Fibroblast of skin of left quadriceps (primary cell): ENCODE measurements at regions not wholly inside any gene's neighbourhood (a gene's known extent, or its start where the extent isn't known, plus 50 kb on each side); places are given as distances from the start of the nearest gene placed in this dataset.
"Not testable (repeated sequence)": the region's sequence is repeated elsewhere in the genome, so short reads cannot be mapped to it uniquely, and the experiment has no call there.

Source experiments
- DNase-seq, 2 experiments: peaks; one replicate each; pipeline ENCODE4 v3.0.0-alpha.2; 2013; ENCODE audit warnings: low read depth in 2 of 2

DNA sequence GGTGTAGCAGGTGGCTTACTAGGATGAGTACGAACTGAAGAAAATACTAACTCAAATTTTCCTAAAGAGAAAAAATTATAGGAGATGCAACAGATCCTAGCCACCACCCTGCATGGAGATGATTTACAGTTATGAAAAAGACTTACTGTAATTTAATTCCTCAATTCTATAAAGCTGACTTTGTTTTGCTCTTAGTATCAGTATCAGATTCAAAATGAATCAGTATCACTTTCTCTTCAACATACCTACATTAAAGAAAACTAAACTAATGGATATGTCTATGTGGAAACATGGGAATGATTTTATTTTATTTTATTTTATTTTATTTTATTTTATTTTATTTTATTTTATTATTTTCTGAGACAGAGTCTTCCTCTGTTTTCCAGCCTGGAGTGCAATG lies 525.8 kb downstream of the NLGN4X start:
- DNase-seq = no peak

DNA sequence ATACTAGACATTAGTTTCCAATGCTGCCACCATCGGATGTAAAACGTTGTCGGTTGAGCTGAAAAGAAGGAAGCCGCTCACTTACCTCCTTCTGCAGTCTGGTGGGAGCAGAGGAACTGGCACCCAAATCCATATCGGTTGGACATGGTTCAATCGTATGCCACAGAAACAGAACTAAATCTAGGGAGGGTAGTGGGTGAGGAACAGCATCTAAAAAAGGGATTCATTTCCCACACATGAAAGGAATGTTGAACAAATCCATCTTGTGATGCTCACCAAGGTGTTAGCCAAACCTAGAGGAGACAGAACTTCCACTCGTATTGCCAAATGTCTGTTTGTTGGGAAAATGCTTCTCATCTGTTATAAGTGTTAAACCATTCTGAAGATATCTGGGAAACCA lies 532.7 kb downstream of the NLGN4X start:
- no peak for DNase-seq

DNA sequence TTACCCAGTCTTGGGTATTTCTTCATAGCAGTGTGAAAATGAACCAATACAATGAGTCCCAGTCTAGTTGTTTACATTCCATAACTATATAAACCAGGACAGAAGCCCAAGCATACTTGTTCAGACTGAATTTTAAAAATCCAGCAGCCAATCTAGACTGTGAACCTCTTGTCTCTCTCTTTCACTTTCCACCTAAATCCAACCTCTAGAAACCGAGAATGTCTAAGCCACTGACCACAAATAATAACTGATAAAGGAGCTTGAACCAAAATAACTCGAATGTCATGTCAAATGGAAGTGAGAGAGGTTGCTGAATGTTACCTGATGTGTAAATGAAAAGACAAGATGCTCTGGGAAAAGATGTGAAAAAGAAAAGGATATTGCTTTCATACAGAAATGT lies 544.7 kb downstream of the NLGN4X start:
- DNase-seq = no peak

DNA sequence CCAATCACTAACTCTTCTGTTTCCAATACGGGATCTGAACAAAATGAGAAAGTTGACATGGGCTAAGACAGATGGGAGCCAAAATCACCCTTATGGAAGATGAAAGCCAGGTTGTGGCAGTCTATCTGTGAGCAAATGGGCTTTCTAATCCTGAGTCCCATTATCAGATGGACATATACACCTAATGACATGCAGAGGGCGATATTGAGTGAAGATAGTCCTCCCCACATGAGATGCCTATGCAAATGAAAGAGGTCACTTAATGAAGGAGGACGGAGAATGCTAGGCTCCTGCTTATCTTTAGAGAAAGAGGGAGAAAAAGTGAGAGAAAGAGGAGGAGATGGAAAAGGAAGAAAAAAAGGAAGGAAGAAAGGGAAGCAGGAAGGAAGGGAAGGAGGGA lies 547.5 kb downstream of the NLGN4X start:
- peak; percentile 9 to 14 for DNase-seq

DNA sequence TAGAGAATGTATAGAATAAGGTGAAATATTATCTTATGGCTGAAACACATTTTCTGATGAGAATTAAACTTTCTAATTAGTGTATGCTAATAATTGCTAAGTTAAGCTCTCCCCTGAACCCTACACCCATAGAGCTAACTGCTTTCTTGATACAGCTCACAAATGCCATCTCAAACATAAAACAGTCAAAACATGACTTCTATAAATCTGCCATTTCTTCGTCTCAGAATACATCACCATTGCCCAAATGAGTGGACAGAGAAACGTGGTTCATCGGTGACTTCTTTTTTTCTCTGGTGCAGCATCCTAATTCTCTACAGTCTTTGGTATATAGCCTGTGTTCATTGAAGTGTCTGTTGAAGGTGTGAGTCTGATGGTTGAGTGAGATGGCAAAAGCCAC lies 554.6 kb downstream of the NLGN4X start:
- no peak for DNase-seq

DNA sequence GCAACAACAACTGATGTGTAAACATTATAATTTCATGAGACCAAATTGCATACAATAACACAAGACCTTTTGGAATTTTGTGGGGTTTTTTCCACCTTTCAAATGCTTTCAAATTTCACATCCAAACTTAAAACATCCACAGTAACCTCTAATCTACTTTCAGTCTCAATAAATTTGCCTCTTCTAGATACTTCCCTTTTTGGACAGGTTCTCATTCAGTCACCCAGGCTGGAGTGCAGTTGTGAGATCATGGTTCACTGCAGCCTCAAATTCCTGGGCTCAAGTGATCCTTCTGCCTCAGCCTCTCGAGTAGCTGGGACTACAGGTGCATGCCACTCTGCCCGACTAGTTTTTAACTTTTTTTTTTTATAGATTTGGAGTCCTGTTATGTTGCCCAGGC lies 556.6 kb downstream of the NLGN4X start:
- no peak for DNase-seq

DNA sequence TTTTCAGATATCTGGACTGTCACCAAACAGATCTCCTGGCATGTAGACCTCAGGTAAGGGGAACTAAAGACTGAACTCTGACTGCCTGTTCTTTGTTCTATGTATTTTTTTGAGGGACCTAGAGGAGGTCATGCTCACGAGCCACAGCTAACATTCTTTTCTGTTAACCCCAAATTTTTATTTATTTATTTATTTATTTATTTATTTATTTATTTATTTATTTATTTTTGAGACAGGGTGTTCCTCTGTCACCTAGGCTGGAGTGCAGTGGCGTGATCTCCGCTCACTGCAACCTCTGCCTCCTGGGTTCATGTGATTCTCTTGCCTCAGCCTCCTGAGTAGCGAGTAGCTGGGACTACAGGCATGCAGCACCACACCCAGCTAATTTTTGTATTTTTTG lies 562.0 kb downstream of the NLGN4X start:
- not testable (repeated sequence) for DNase-seq

DNA sequence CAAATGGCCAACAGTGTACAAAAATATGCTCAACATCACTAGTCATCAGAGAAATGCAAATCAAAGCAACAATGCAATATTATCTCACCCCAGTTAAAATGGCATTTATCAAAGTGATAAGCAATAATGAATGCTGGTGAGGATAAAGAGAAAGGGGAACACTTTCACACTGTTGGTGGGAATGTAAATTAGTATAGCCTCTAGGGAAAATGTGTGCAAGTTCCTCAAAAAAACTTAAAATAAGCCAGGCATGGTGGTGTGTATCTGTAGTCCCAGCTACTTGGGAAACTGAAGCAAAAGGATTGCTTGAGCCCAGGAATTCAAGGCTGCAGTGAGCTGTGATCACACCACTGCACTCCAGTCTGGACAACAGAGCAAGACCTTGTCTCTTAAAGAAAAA lies 572.1 kb downstream of the NLGN4X start:
- no peak for DNase-seq

DNA sequence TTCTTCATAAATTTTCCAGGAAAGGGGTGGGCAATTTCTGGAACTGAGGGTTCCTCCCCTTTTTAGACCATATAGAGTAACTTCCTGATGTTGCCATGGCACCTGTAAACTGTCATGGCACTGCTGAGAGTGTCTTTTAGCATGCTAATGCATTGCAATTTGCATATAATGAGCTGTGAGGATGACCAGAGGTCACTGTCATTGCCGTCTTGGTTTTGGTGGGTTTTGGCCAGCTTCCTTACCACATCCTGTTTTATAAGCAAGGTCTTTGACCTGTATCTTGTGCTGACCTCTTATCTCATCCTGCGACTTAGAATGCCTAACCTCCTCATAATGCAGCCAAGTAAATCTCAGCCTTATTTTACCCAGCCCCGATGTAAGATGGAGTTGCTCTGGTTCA lies 577.8 kb downstream of the NLGN4X start:
- no peak for DNase-seq

DNA sequence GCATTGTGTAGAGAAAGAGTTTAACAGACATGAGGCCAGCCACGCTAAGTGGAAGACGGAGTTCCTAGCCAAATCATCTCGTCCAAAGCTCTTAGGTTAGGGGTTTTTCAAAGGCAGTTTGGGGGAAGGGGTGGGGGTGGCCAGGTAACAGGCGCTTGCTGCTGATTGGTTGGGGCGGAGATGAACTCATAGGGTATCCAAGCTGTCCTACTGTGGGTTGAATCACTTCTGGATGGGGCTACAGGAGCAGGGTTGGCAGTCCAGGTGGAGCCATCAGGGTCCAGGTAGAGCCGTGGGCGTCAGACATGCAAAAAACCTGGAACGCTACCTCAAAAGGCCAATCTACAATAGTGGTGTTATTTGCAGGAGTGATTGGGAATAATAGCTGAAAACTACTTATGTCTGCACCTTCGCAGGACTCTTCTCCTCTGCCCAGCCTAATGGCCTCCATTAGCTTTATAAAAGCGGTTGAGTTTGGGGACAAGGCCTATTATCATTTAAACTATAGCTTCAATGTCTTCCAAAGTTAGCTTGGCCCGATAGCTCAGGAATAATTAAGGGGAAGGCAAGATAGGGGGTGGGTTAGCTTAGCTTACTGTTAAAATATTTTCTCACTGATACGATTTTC lies 579.6 kb downstream of the NLGN4X start:
- no peak for DNase-seq

DNA sequence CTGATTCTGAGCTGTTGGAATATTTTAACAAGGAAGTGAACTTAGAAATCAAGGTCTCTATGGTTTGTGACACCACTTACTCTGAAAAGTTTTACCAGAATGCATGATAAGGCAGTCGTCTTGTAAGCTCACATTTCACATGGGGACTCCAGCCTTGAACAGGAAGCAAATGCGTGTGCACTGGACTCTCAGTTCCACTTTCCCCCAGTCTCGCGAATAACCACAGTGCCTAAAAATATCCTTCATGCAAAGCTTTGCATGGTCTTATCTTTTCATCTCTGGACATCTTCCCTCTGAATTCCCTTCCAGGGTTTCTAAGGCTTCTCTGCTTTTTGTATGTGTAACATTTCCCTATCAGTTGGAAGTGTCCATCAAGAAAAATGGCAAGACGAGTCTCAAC lies 581.8 kb downstream of the NLGN4X start:
- no peak for DNase-seq

DNA sequence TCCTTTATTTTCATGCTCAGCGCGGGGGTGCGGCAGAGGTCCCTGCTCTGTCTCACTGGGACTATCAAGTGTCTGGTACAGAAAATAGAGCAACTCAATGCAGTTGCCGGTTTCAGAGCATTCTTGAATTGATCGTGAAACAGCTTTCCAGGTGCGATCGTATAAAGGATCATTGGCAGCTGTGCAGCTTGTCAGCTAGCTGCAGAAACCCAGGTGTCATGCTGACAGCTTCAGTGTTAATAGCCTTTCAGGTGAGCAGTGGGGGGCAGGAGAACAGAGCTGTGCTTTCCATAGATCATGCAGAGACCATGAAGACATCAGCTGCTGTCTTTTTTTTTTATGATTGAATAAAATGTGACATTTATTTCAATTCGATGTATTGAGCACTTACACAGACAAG lies 583.9 kb downstream of the NLGN4X start:
- DNase-seq = no peak

DNA sequence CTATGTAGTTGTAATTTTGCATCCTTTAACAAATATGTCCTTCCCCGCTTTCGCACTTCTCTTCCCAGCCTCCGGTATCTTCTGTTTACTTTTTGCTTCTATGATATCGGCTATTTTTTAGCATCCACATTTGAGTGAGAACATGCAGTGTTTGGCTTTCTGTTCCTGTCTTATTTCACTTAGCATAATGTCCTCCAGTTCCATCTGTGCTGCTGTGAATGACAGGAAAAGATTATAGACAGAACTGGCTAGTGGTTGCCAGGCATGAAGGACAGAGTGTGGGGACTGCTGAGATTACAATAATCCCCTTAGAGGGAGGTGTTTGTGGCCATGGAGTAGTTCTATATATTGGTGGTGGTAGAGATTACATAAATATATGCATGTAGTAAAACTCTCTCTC lies 588.6 kb downstream of the NLGN4X start:
- no peak for DNase-seq

DNA sequence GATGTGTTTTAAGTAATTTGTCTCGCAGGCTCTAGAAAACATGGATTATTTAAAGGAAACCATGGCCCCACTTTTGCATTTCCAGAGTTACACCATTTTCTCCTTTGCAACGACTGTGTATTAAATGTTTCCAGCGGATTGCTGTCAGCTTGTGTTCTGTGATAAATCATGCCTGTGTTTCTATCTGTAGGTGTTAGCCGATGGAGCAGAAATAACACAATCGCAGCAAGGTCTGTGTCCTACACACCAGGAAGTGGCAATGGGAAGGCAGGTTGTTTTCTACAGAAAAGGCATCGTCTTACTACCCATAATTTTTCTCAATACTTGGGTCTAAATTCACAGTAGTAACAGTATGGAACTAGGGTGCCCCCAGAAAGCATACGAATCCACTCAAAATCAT lies 590.1 kb downstream of the NLGN4X start:
- no peak for DNase-seq

DNA sequence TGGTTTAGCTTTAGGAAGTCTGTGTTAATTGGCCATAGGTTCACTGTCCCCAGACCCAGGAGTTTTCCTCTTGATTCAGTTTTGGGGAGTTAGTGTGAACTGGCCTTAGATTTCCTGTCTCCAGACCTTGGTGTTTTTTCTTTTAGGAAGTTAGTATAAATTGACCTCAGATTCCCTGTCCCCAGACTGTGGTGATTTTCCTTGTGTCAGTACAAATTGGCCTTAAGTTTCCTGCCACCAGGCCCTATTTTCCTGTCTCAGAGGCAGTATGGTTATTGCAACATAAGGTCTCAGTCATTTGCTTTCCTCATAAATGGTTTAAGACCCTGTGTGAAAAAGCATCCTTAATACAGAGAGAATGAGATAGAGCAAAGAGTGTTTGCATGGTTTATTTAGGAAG lies 595.8 kb downstream of the NLGN4X start:
- DNase-seq = no peak

DNA sequence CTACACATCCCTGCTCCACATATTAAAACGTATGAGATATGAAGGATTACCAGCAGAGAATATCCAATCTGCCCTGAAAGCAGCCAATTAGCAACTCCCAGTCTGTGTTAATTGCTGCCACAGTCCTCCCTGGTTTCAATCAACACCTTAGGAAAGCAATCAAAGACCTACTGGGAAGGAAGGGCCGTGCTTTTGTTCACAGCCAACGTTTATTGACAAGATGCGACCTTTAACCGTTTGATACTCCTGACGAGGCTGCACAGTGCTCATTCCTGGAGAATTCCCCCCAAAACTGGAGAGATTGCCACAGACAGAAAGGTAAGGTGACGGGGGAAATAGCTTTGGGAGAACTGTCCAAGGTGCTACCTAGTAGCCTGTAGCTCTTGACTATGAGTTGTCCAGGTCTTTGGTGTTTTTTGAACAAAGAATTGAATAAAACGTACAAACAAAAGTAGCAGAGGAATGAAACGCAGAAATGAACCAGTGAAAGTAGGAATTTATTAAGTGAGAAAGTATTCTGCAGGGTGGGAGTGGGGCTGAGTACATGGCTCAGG lies 596.5 kb downstream of the NLGN4X start:
- DNase-seq = no peak

DNA sequence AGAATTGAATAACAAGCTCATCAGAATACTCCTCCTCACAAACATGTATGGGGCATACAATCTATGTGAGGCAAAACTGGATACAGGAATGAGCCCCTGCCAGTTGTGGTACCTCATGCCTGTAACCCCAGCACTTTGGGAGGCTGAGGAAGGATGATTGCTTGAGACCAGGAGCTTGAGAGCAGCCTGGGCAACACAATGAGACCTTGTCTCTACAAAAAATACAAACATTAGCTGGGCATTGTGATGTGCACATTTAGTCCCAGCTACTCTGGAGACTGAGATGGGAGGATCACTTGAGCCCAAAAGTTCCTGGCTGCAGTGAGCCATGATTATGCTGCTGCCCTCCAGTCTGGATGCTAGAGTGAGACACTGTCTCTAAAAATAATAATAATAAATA lies 611.0 kb downstream of the NLGN4X start:
- DNase-seq = no peak

DNA sequence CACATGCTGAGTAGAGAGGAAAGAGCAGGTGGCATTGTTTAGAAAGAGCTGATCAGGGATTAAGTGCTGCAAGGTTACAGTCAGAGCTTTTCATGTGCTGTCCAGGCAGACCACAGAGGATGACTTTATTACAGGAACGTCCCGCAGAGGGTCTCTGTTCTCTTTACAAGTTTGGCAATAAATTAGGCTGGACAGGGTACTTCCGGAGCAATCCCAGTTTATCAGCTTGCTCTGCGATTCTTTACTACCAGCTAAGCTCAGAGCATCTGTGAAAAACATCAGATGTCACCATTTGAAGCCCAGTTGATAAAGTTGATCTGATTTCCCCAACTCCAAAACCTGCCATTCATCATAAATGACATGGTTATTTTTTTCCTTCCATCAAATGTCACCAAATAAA lies 633.1 kb downstream of the NLGN4X start:
- no peak for DNase-seq

DNA sequence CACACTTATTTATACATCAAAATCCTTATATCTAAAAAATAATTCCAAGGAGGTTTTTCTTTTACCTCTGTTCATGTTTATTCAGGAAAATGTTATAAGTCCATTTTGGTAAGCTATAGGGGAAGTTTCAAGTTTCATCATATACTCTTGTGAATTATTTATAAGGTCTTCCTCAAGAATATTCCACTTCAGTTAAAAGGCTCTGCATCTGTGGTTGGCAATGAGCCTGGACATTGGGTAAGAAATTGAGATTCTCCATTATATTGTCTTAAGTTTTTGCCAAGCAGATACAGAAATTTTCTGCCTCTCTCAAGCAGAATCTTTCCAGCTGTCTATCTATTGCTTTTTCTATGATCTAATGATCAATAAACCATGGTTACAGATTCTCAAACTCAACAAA lies 641.9 kb downstream of the NLGN4X start:
- DNase-seq = no peak

DNA sequence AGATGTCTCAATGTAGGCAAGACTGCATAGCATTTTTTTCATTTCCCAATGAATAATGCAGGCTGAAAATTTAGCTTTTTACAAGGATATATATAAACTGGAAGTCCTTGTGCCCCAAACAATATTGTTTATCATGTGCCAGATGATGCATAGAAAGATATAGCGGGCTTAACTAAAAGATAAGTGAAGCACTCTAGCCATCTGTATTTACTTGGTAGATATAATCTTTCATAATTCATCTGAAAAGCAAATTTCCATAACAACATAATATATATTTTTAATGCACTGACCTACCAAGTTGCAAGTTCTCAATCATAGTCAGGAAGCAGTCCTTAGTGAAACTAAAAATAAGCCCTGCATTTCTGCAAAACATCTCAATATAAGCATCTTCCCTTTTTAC lies 653.3 kb downstream of the NLGN4X start:
- no peak for DNase-seq

DNA sequence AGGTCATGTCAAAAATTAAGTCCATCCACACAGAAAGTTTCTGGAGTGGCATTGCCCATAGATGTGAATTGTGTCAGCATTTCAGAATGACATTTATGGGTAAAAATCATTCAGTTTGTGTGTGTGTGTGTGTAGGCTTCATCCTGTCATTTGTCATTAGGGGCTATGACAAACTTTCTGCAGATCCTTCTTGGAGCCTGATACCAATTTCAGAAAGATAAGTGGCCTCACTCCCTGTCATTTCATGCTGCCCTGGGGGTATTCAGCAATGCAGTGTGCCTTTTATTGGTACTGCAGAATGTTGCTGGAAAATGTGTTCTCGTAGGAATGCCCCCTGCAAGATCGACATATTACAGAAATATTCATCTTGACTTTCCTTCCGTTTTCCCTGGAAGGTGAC lies 659.7 kb downstream of the NLGN4X start:
- DNase-seq = no peak

DNA sequence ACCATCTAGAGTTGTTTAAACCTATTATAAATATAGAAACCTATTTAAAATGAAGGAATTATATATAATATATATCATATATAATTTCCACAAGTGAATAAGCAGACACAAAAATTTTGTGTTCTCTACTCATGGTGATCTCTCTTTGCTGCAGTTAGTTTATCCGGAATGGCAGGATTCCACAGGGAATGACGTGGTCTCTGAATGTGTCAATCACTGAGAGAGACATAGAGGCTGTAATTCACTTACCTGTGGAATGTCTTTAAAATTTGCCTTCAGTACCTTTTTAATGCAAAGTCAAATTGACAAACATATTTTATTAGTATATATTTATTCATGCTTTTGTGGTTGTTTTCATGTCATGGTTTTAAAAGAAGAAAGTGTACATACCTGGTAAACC lies 669.3 kb downstream of the NLGN4X start:
- no peak for DNase-seq

DNA sequence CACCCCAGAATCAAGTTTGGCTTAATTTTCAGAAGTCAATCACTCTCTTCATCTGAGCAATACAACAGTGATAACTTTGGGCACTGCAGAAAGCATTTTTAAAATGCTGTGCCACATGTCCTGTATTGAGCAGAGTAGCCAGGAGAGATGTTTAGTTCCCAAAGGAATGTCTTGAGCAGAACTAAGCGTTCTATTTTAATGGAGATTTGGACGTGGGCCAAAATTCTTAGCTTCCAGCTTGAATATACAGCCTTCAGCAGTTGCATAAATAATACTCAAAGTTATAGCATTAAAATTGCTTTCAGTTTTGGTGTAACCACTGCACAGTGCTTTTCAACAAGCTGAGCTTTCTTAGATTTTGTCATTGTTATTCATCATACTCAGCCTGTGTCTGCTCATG lies 679.2 kb downstream of the NLGN4X start:
- no peak for DNase-seq

DNA sequence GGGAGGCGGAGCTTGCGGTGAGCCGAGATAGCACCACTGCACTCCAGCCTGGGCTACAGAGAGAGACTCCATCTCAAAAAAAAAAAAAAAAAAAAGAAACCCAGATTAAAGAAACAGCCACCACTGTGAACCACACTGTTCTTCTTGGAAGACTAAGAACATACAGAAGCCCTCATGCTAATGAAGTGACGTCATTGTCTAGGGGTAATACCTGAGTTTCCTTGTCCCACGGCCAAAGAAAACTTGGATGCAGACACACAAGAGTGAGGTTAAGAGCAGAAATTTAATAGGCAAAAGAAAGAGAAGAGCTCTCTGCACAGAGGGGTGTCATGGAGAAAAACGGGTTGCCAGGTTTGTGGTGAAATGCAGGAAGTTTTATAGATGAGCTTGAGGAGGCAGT lies 691.6 kb downstream of the NLGN4X start:
- no peak for DNase-seq
